ENCODE measurements at regions not wholly inside any gene's neighbourhood (a gene's known extent, or its start where the extent isn't known, plus 50 kb on each side); places are given as distances from the start of the nearest gene placed in this dataset.
A peak's percentile ranks its signal among the peaks of the same experiment; 100 is the strongest.

DNA sequence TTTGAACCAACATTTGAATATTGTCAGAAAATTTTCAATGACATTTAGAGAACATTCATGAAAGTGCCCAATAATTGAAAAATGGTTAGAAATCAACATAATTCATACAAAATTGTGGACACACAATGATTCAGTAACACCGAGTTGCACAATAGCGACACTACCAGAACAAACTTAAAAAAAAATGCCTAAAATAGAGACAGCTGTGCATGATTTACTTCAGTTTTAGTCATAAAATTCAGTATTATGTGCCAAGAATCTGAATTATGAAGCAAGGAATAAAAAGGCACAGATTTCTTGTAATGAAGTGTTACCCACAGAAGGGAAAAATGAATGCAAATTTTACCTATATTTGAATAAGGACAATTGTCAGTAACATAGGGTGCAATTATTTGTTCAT is 396.0 kb downstream of the SEMA3D start:
- TF ChIP-seq, protein P1, sequence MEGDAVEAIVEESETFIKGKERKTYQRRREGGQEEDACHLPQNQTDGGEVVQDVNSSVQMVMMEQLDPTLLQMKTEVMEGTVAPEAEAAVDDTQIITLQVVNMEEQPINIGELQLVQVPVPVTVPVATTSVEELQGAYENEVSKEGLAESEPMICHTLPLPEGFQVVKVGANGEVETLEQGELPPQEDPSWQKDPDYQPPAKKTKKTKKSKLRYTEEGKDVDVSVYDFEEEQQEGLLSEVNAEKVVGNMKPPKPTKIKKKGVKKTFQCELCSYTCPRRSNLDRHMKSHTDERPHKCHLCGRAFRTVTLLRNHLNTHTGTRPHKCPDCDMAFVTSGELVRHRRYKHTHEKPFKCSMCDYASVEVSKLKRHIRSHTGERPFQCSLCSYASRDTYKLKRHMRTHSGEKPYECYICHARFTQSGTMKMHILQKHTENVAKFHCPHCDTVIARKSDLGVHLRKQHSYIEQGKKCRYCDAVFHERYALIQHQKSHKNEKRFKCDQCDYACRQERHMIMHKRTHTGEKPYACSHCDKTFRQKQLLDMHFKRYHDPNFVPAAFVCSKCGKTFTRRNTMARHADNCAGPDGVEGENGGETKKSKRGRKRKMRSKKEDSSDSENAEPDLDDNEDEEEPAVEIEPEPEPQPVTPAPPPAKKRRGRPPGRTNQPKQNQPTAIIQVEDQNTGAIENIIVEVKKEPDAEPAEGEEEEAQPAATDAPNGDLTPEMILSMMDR (IDR thresholded peaks at IDR 0.05) = no peak
- H3K36me3 ChIP-seq (ENCODE audit: insufficient read depth in 1 of 2, low read depth in 1 of 2) = no peaks in the 10 kb centered on the region
- intact Hi-C loops (cut with DNase I) = no loop called here
- 19 to 30% (median 25%) methylated on average over 2 of the region's 2 CpGs for WGBS, 3 donors
- no peak overlapping the region for H3K27ac ChIP-seq
- DNase-seq (no peak), ATAC-seq (no peak)
- H3K27me3 ChIP-seq (ENCODE audit: insufficient read depth in 3 of 3, low read length in 2 of 3) = no peaks in the 10 kb centered on the region
- no peaks in the 10 kb centered on the region for H3K4me1 ChIP-seq
- H3K9me3 ChIP-seq = no peaks in the 10 kb centered on the region
- no peak overlapping the region for H3K4me3 ChIP-seq

DNA sequence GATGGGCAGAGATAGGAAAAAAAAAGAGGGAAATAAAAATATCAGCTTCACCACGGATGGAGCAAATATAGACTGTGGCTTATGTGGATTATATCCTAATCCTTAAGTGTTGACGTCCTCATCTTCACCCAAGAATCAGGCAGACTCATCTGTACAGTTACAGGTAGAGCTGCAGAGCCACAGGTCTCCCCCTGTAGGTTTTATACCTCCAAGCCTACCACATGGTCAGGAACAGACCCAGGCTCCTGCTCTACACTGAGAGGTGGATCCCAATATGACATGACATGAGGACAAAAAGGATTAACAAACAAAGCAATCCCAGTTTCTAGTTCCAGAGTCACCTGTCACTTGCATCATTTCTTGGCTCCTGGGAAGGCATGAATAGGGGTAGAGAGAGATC is 400.8 kb downstream of the SEMA3D start:
- no peaks in the 10 kb centered on the region for H3K27me3 ChIP-seq (ENCODE audit: insufficient read depth in 3 of 3, low read length in 2 of 3)
- H3K4me1 ChIP-seq = no peaks in the 10 kb centered on the region
- no peaks in the 10 kb centered on the region for H3K36me3 ChIP-seq (ENCODE audit: insufficient read depth in 1 of 2, low read depth in 1 of 2)
- intact Hi-C loops (cut with DNase I) = no loop called here
- no peaks in the 10 kb centered on the region for H3K9me3 ChIP-seq
- WGBS, 3 donors = 31 to 41% (median 39%) methylated on average over 2 of the region's 2 CpGs
- no peak for ATAC-seq
- H3K27ac ChIP-seq = no peak overlapping the region
- TF ChIP-seq, protein P1 (IDR thresholded peaks at IDR 0.05) = no peak
- no peak for DNase-seq
- no peak overlapping the region for H3K4me3 ChIP-seq

DNA sequence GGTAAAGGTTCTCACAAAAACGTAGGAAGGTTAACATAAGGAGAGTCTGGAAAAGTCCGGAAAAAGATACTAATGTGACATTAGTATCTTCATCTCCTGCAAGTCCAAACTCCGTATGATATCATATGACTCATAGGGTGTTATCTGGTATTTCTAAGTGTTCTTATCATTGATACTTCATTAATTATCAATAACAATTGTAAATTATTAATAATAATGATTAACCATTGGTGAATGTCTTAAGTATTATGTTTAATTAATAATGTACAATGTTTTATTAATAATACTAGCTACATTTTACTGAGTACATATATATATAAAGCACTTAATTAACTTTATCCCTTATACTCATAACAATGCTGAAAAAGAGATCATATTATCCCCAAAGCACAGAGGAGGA is 402.4 kb downstream of the SEMA3D start:
- H3K36me3 ChIP-seq (ENCODE audit: insufficient read depth in 1 of 2, low read depth in 1 of 2) = no peaks in the 10 kb centered on the region
- H3K4me1 ChIP-seq = no peaks in the 10 kb centered on the region
- intact Hi-C loops (cut with DNase I) = no loop called here
- H3K4me3 ChIP-seq = no peak overlapping the region
- WGBS, 3 donors = 89 to 96% (median 93%) methylated on average over 3 of the region's 3 CpGs
- DNase-seq (no peak), ATAC-seq (no peak)
- no peaks in the 10 kb centered on the region for H3K9me3 ChIP-seq
- H3K27ac ChIP-seq = no peak overlapping the region
- TF ChIP-seq, protein P1 (IDR thresholded peaks at IDR 0.05) = no peak
- no peaks in the 10 kb centered on the region for H3K27me3 ChIP-seq (ENCODE audit: insufficient read depth in 3 of 3, low read length in 2 of 3)

DNA sequence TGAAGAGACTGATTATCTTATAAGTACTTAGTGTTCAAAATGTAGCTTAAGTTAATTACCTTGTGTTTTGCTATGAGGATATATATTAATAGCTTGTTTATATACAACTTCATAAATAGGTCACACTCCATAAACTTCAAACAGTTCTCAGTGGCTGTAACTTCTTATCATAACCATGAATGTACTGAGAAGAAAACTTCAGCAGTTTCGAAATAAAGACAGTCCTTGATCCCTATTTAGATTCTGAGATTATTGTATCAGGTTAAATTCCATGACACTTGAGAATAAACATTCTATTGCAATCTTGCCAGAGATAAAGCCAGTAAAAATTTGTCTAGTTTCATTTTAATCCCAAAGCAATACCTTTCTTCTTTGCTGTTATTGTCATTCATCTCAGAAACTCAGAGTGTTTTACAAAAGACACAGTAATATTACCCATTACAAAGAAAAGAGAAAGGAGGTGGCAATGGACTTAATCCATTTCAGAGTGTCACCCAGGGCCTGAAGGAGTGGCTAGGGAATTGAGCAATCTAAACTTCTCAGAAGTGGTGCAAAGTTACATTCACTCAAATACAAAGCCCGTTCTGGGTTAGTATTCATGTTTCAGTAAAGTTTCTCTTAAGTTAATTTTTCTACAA is 403.6 kb downstream of the SEMA3D start:
- DNase-seq = no peak
- 24 to 32% (median 29%) methylated on average over 2 of the region's 2 CpGs for WGBS, 3 donors
- peak in 1 of 4 donors; percentile 52 for ATAC-seq
- Histone ChIP-seq H3K4me3 (no peak overlapping the region), H3K4me1 (no peaks in the 10 kb centered on the region), H3K9me3 (no peaks in the 10 kb centered on the region), H3K36me3 (ENCODE audit: insufficient read depth in 1 of 2, low read depth in 1 of 2) (no peaks in the 10 kb centered on the region), H3K27ac (no peak overlapping the region), H3K27me3 (ENCODE audit: insufficient read depth in 3 of 3, low read length in 2 of 3) (no peaks in the 10 kb centered on the region)
- intact Hi-C loops (cut with DNase I) = no loop called here
- TF ChIP-seq, protein P1 (IDR thresholded peaks at IDR 0.05) = no peak

DNA sequence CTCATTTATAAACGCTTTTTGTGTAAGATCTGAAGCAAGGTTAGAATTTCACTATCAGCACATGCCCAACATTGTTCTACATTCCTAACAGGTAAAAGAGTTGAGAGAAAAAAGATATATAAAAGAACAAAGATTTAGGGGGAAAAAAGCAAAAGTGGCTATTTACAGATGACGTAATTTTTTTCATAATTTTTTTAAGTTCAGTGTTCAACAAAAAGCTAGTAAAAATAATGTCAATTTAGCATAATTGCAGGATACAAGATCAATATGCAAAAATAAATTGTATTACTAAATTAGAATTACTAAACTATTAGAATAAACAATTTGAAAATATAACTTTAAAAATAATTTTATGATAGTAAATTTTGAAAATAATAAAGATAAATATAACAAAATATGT is 405.0 kb downstream of the SEMA3D start:
- Histone ChIP-seq H3K27ac (no peak overlapping the region), H3K4me1 (no peaks in the 10 kb centered on the region), H3K36me3 (ENCODE audit: insufficient read depth in 1 of 2, low read depth in 1 of 2) (no peaks in the 10 kb centered on the region), H3K27me3 (ENCODE audit: insufficient read depth in 3 of 3, low read length in 2 of 3) (no peaks in the 10 kb centered on the region), H3K4me3 (no peak overlapping the region), H3K9me3 (no peaks in the 10 kb centered on the region)
- intact Hi-C loops (cut with DNase I) = no loop called here
- ATAC-seq (no peak), DNase-seq (no peak)
- TF ChIP-seq, protein P1 (IDR thresholded peaks at IDR 0.05) = no peak
- WGBS, 3 donors = 94 to 96% (median 95%) methylated on average over 2 of the region's 2 CpGs
